Prostate gland (tissue), 2 donors: ENCODE measurements at regions not wholly inside any gene's neighbourhood (a gene's known extent, or its start where the extent isn't known, plus 50 kb on each side); places are given as distances from the start of the nearest gene placed in this dataset.

Source experiments
- CTCF ChIP-seq, 4 experiments: fragments of 200-600 bp in 2 of 4; fragments of 450-650 bp in 2 of 4; sonication (generic) in 2 of 4; IDR thresholded peaks; 1 replicate in 3 of 4; 2 replicates in 1 of 4; pipeline ENCODE4 v1.5.1; 2016 to 2019; ENCODE audit warnings: antibody characterized with exemption in 4 of 4, mild to moderate bottlenecking in 2 of 4, moderate library complexity in 2 of 4
- POLR2A ChIP-seq: fragments of 450-650 bp; IDR thresholded peaks from one replicate; pipeline ENCODE4 v1.6.1; 2016; ENCODE audit warnings: antibody characterized with exemption, mild to moderate bottlenecking
- POLR2AphosphoS5 ChIP-seq: sonication (generic); formaldehyde crosslinking; IDR thresholded peaks from one replicate; pipeline ENCODE4 v1.6.1; 2017; ENCODE audit warnings: antibody characterized with exemption

GRCh38 chr10:36789974-36790373 lies 335.4 kb upstream of the ANKRD30A start:
- TF ChIP-seq CTCF (IDR thresholded peaks at IDR 0.05) (no peak), POLR2A (no peak), POLR2AphosphoS5 (no peak)
